ENCODE measurements at regions not wholly inside any gene's neighbourhood (a gene's known extent, or its start where the extent isn't known, plus 50 kb on each side); places are given as distances from the start of the nearest gene placed in this dataset.

DNA sequence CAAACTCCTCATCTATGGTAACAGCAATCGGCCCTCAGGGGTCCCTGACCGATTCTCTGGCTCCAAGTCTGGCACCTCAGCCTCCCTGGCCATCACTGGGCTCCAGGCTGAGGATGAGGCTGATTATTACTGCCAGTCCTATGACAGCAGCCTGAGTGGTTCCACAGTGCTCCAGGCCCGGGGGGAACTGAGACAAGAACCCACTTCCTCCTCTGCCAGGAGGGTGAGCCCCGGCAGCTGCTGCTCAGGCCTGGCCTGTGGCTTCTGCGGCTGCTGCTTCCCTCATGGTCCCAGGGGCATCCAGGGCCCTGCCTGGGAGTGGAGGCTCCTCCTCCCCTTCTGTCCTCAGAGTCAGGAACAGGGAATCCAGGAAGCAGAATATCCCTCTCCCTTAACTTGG, 98.4 kb downstream of the ZNF280B start:
- ATAC-seq (ENCODE audit: low FRiP score in 2 of 2) (peak; percentile 59 to 76), DNase-seq (peak; percentile 32 to 55)
- H3K27ac ChIP-seq = no peak overlapping the region
- TF ChIP-seq EP300 (IDR thresholded peaks at IDR 0.05) = no peak
- no peak for TF ChIP-seq POLR2AphosphoS5 (IDR thresholded peaks at IDR 0.05)
- no peak for TF ChIP-seq CTCF (IDR thresholded peaks at IDR 0.05)
- TF ChIP-seq POLR2A (IDR thresholded peaks at IDR 0.05) = no peak
- no peaks in the 10 kb centered on the region for H3K27me3 ChIP-seq
- 40% methylated on average over 5 of the region's 5 CpGs; no CpG with 5 or more reads in 1 of the 2 donors for WGBS, 2 donors
- H3K36me3 ChIP-seq = no peaks in the 10 kb centered on the region
- no peaks in the 10 kb centered on the region for H3K9me3 ChIP-seq
- no peaks in the 10 kb centered on the region for H3K4me1 ChIP-seq
- H3K4me3 ChIP-seq = no peak overlapping the region

GRCh38 chr22:22410677-22411076, 97.9 kb downstream of the ZNF280B start:
- TF ChIP-seq POLR2AphosphoS5 (IDR thresholded peaks at IDR 0.05) (no peak), CTCF (IDR thresholded peaks at IDR 0.05) (no peak), POLR2A (IDR thresholded peaks at IDR 0.05) (no peak), EP300 (IDR thresholded peaks at IDR 0.05) (no peak)
- ATAC-seq (ENCODE audit: low FRiP score in 2 of 2) (no peak), DNase-seq (no peak)
- 59 to 74% methylated on average over 3 of the region's 3 CpGs for WGBS, 2 donors
- H3K9me3 ChIP-seq = no peaks in the 10 kb centered on the region
- no peak overlapping the region for H3K27ac ChIP-seq
- no peaks in the 10 kb centered on the region for H3K4me1 ChIP-seq
- H3K4me3 ChIP-seq = no peak overlapping the region
- H3K27me3 ChIP-seq = no peaks in the 10 kb centered on the region
- H3K36me3 ChIP-seq = no peaks in the 10 kb centered on the region

DNA sequence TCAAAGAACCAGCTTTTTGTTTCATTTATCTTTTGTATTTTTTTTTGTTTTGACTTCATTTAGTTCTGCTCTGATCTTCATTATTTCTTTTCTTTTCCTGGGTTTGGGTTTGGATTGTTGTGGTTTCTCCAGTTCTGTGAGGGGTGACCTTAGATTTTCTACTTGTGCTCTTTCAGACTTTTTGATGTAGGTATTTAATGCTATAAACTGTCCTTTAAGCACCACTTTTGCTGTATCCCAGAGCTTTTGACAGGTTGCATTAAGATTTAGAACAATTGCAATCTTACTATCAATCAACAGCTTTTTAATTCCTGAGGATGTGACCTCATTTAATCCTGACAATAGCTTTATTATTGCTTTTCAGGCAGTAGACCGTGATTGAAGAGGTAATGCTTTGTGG, 94.3 kb downstream of the ZNF280B start:
- Histone ChIP-seq H3K4me3 (no peak overlapping the region), H3K36me3 (no peaks in the 10 kb centered on the region), H3K4me1 (no peaks in the 10 kb centered on the region), H3K27ac (no peak overlapping the region), H3K27me3 (no peaks in the 10 kb centered on the region), H3K9me3 (no peaks in the 10 kb centered on the region)
- DNase-seq = no peak
- ATAC-seq (ENCODE audit: low FRiP score in 2 of 2) = no peak
- 35 to 76% methylated on average over 1 of the region's 1 CpG for WGBS, 2 donors
- TF ChIP-seq EP300 (IDR thresholded peaks at IDR 0.05) (no peak), POLR2A (IDR thresholded peaks at IDR 0.05) (no peak), POLR2AphosphoS5 (IDR thresholded peaks at IDR 0.05) (no peak), CTCF (IDR thresholded peaks at IDR 0.05) (no peak)

- no peak overlapping the region for H3K4me3 ChIP-seq
- TF ChIP-seq POLR2AphosphoS5 (IDR thresholded peaks at IDR 0.05) = no peak
- no peak for TF ChIP-seq POLR2A (IDR thresholded peaks at IDR 0.05)
- TF ChIP-seq EP300 (IDR thresholded peaks at IDR 0.05) = no peak
- no peak for TF ChIP-seq CTCF (IDR thresholded peaks at IDR 0.05)
- no peaks in the 10 kb centered on the region for H3K4me1 ChIP-seq
- no peaks in the 10 kb centered on the region for H3K27me3 ChIP-seq
- ATAC-seq (ENCODE audit: low FRiP score in 2 of 2) (no peak), DNase-seq (no peak)
- 80% methylated on average over 9 of the region's 9 CpGs for WGBS, 2 donors
- no peaks in the 10 kb centered on the region for H3K9me3 ChIP-seq
- H3K27ac ChIP-seq = no peak overlapping the region
- no peaks in the 10 kb centered on the region for H3K36me3 ChIP-seq
These were observed 90.9 kb downstream of the ZNF280B start for GRCh38 chr22:22417495-22418162.

GRCh38 chr22:22418163-22418549, 90.4 kb downstream of the ZNF280B start:
- Histone ChIP-seq H3K9me3 (no peaks in the 10 kb centered on the region), H3K27me3 (no peaks in the 10 kb centered on the region), H3K4me1 (no peaks in the 10 kb centered on the region), H3K4me3 (no peak overlapping the region), H3K27ac (no peak overlapping the region), H3K36me3 (no peaks in the 10 kb centered on the region)
- DNase-seq (no peak), ATAC-seq (ENCODE audit: low FRiP score in 2 of 2) (no peak)
- 77 to 83% methylated on average over 2 of the region's 2 CpGs for WGBS, 2 donors
- no peak for TF ChIP-seq POLR2AphosphoS5 (IDR thresholded peaks at IDR 0.05)
- TF ChIP-seq POLR2A (IDR thresholded peaks at IDR 0.05) = no peak
- TF ChIP-seq EP300 (IDR thresholded peaks at IDR 0.05) = no peak
- TF ChIP-seq CTCF (IDR thresholded peaks at IDR 0.05) = no peak

All from upper lobe of left lung (tissue), 6 donors.